ENCODE measurements at regions not wholly inside any gene's neighbourhood (a gene's known extent, or its start where the extent isn't known, plus 50 kb on each side); places are given as distances from the start of the nearest gene placed in this dataset.

DNA sequence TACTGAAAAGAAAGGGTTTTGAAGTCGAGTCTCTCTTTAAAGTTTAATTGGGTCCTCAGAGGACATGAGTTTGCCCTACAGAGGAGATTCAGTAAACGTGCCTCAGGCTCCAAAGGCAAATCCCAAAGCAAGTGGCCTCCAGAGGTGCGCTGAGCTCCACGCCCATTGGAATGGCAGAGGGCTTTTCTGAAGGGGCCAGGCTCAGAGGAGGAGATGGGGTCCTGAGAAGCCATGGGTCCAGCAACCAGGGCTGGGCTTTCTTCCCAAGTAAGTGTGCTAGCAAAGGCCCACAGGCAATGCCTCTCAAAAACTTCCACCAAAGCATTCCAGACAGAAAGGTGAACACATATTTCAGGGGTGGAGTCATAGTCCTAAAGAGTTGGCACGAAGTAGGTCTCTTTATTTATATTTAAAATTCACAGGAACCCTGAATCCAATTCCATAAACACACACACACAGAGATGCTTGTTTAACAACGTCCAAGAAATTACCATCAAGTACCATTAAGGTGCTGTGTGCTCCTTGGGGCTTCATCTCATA is 93.0 kb upstream of the SH3BP4 start:
- Histone ChIP-seq H3F3A (ENCODE audit: insufficient read depth, low read length) (no peaks in the 10 kb centered on the region), H3K27me3 (ENCODE audit: insufficient read depth, low read length) (no peaks in the 10 kb centered on the region), H3K79me2 (ENCODE audit: insufficient read depth, low read length) (no peaks in the 10 kb centered on the region), H3K9ac (ENCODE audit: low read length) (no peak overlapping the region), H3K36me3 (ENCODE audit: insufficient read depth, low read length) (no peaks in the 10 kb centered on the region), H3K4me1 (ENCODE audit: insufficient read depth, low read length, severe bottlenecking) (no peaks in the 10 kb centered on the region), H4K20me1 (ENCODE audit: insufficient read depth, low read length) (no peaks in the 10 kb centered on the region), H3K9me3 (ENCODE audit: low read length) (no peaks in the 10 kb centered on the region), H3K4me2 (ENCODE audit: low read length) (no peak overlapping the region), H3K9me2 (ENCODE audit: low read depth, low read length) (no peaks in the 10 kb centered on the region), H3K27ac (ENCODE audit: low read depth, low read length, poor library complexity, severe bottlenecking) (no peak overlapping the region), H3K4me3 (ENCODE audit: low read depth, low read length, poor library complexity, severe bottlenecking) (no peak overlapping the region), H2AFZ (ENCODE audit: low read length) (no peak overlapping the region)
- TF ChIP-seq, protein P1, sequence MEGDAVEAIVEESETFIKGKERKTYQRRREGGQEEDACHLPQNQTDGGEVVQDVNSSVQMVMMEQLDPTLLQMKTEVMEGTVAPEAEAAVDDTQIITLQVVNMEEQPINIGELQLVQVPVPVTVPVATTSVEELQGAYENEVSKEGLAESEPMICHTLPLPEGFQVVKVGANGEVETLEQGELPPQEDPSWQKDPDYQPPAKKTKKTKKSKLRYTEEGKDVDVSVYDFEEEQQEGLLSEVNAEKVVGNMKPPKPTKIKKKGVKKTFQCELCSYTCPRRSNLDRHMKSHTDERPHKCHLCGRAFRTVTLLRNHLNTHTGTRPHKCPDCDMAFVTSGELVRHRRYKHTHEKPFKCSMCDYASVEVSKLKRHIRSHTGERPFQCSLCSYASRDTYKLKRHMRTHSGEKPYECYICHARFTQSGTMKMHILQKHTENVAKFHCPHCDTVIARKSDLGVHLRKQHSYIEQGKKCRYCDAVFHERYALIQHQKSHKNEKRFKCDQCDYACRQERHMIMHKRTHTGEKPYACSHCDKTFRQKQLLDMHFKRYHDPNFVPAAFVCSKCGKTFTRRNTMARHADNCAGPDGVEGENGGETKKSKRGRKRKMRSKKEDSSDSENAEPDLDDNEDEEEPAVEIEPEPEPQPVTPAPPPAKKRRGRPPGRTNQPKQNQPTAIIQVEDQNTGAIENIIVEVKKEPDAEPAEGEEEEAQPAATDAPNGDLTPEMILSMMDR (IDR thresholded peaks at IDR 0.05; ENCODE audit: low read length): no peak
- no peak for TF ChIP-seq EZH2 (IDR thresholded peaks at IDR 0.05; ENCODE audit: borderline replicate concordance, low read length)

GRCh38 chr2:234858145-234858544 is 93.7 kb upstream of the SH3BP4 start:
- Histone ChIP-seq H3K27ac (ENCODE audit: low read depth, low read length, poor library complexity, severe bottlenecking) (no peak overlapping the region), H4K20me1 (ENCODE audit: insufficient read depth, low read length) (no peaks in the 10 kb centered on the region), H3K27me3 (ENCODE audit: insufficient read depth, low read length) (no peaks in the 10 kb centered on the region), H3K9ac (ENCODE audit: low read length) (no peak overlapping the region), H3K9me2 (ENCODE audit: low read depth, low read length) (no peaks in the 10 kb centered on the region), H3K9me3 (ENCODE audit: low read length) (no peaks in the 10 kb centered on the region), H3K4me1 (ENCODE audit: insufficient read depth, low read length, severe bottlenecking) (no peaks in the 10 kb centered on the region), H3F3A (ENCODE audit: insufficient read depth, low read length) (no peaks in the 10 kb centered on the region), H3K4me2 (ENCODE audit: low read length) (no peak overlapping the region), H3K79me2 (ENCODE audit: insufficient read depth, low read length) (no peaks in the 10 kb centered on the region), H2AFZ (ENCODE audit: low read length) (no peak overlapping the region), H3K4me3 (ENCODE audit: low read depth, low read length, poor library complexity, severe bottlenecking) (no peak overlapping the region), H3K36me3 (ENCODE audit: insufficient read depth, low read length) (no peaks in the 10 kb centered on the region)
- TF ChIP-seq, protein P1 (IDR thresholded peaks at IDR 0.05; ENCODE audit: low read length): no peak

DNA sequence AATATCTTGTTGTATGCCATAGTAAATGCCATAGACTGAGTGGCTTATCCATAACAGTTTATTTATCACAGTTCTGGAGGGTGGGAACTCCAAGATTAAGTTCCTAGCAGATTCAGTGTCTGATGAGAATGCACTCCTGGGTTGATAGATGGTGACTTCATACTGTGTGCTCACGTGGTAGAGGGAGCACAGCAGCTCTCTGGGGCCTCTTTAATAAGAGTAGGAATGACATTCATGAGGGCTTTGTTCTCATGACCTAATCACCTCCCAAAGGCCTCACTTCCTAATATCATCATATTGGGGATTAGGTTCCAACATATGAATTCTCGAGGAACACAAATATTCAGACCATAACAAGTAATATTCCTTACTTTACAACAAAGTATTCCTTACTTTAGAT is 98.1 kb upstream of the SH3BP4 start:
- Histone ChIP-seq H3K36me3 (ENCODE audit: insufficient read depth, low read length) (no peaks in the 10 kb centered on the region), H3K4me1 (ENCODE audit: insufficient read depth, low read length, severe bottlenecking) (no peaks in the 10 kb centered on the region), H3K27me3 (ENCODE audit: insufficient read depth, low read length) (no peaks in the 10 kb centered on the region), H3K9me2 (ENCODE audit: low read depth, low read length) (no peaks in the 10 kb centered on the region), H2AFZ (ENCODE audit: low read length) (no peak overlapping the region), H3K4me3 (ENCODE audit: low read depth, low read length, poor library complexity, severe bottlenecking) (no peak overlapping the region), H3K79me2 (ENCODE audit: insufficient read depth, low read length) (no peaks in the 10 kb centered on the region), H4K20me1 (ENCODE audit: insufficient read depth, low read length) (no peaks in the 10 kb centered on the region), H3K27ac (ENCODE audit: low read depth, low read length, poor library complexity, severe bottlenecking) (no peak overlapping the region), H3K4me2 (ENCODE audit: low read length) (no peak overlapping the region), H3F3A (ENCODE audit: insufficient read depth, low read length) (no peaks in the 10 kb centered on the region), H3K9me3 (ENCODE audit: low read length) (no peaks in the 10 kb centered on the region), H3K9ac (ENCODE audit: low read length) (no peak overlapping the region)
- TF ChIP-seq, protein P1 (IDR thresholded peaks at IDR 0.05; ENCODE audit: low read length): no peak
- TF ChIP-seq EZH2 (IDR thresholded peaks at IDR 0.05; ENCODE audit: borderline replicate concordance, low read length): no peak

All from OCI-LY1 (cell line).